ENCODE measurements at regions not wholly inside any gene's neighbourhood (a gene's known extent, or its start where the extent isn't known, plus 50 kb on each side); places are given as distances from the start of the nearest gene placed in this dataset.

DNA sequence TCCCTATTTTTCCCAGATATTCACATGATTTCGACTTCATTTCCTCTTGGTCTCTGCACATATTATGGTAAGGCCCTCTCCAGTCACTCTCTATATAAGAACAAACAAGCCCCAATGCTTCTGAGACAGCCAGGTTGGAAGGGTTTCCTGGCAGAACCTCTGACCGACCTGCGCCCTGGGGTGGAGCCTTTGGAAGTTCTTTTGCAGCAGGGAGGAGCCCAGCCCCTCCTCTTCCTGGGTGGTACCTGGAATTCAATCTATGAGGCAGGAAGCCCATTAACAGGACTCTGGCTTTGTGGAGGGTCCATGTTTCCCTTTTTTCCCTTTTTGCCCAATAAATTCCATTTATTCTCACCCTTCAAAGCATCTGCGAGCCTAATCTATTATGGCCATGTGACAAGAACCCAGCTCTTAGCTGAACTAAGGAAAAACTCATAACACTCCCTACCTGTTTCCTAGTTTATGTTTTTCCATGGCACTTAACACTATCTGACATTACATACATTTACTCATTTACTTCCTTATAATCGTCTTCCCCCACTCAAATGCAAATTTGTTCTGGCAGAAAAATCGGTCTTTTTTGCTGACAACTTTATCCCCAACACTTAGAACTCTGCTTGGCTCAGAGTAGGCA is 92.5 kb upstream of the FRMD4A start:
- H3K36me3 ChIP-seq (ENCODE audit: control insufficient read depth in 2 of 4, insufficient read depth in 4 of 4, low read length in 3 of 4) = no peaks in the 10 kb centered on the region
- H3K27me3 ChIP-seq (replicated peaks in 1 of 4; ENCODE audit: control insufficient read depth in 3 of 4, extremely low read depth in 1 of 4, insufficient read depth in 3 of 4, low read length in 3 of 4) = peaks cover 0 to 1% (median 0%) of the 10 kb centered on the region in 4 experiments; a peak in 1 of 7 replicates
- no peaks in the 10 kb centered on the region for H3K23me2 ChIP-seq (ENCODE audit: low read depth, low read length)
- H2BK120ac ChIP-seq (replicated peaks; ENCODE audit: low read depth, low read length) = peak overlapping the region; percentile 15
- WGBS, 2 experiments (ENCODE audit: extremely low coverage in 1 of 2, insufficient coverage in 1 of 2, insufficient read length in 1 of 2, insufficient replicate concordance in 2 of 2, low coverage in 1 of 2, low lambda C conversion rate in 2 of 2, missing lambda C conversion rate in 1 of 2) = 88 to 100% methylated on average over 1 to 6 of the region's 6 CpGs
- H2AK5ac ChIP-seq (ENCODE audit: low read depth, low read length) = no peak overlapping the region
- H2BK20ac ChIP-seq (ENCODE audit: low read length) = peak overlapping the region; percentile 15; the same call in 1 of the 2 replicates
- no peak overlapping the region for H3K14ac ChIP-seq (ENCODE audit: insufficient read length)
- H4K5ac ChIP-seq (ENCODE audit: insufficient read length, low read depth, low read length) = no peak overlapping the region
- no peak overlapping the region for H3K9ac ChIP-seq (replicated peaks in 1 of 4; ENCODE audit: extremely low read depth in 1 of 4, low read depth in 3 of 4, low read length in 3 of 4)
- H3K79me2 ChIP-seq (ENCODE audit: control insufficient read depth in 1 of 2, insufficient read depth in 2 of 2, low read length in 2 of 2) = no peaks in the 10 kb centered on the region
- H2BK15ac ChIP-seq (ENCODE audit: low read length) = no peak overlapping the region
- POLR2A ChIA-PET (ENCODE audit: partially characterized antibody) = no interaction called here
- no peak overlapping the region for H3K18ac ChIP-seq (ENCODE audit: extremely low read depth, low read length)
- no peak for DNase-seq (ENCODE audit: low read depth in 1 of 2, low spot score in 2 of 2)
- peaks cover 0 to 10% (median 5%) of the 10 kb centered on the region in 4 experiments; a peak in 5 of 7 replicates for H3K4me1 ChIP-seq (replicated peaks in 1 of 4; ENCODE audit: control insufficient read depth in 3 of 4, insufficient read depth in 4 of 4, low read length in 3 of 4)
- no peak overlapping the region for H3K4me3 ChIP-seq (ENCODE audit: extremely low read depth in 1 of 4, insufficient read depth in 2 of 4, low read depth in 3 of 4, low read length in 4 of 4)
- H3K56ac ChIP-seq (replicated peaks; ENCODE audit: insufficient read length, low read depth, low read length) = no peak overlapping the region
- no peak overlapping the region for H4K8ac ChIP-seq (ENCODE audit: extremely low read depth, insufficient read depth, low read length)
- H4K91ac ChIP-seq (replicated peaks; ENCODE audit: insufficient read length, low read length) = no peak overlapping the region
- 0 out of 2 replicates have a peak overlapping the region, but pooled peaks have one; percentile 15 for H2AFZ ChIP-seq (ENCODE audit: low read length)
- no peak overlapping the region for H3K4me2 ChIP-seq (ENCODE audit: insufficient read depth in 1 of 2, low read depth in 2 of 2, low read length in 2 of 2)
- no peak for FAIRE-seq
- H3K79me1 ChIP-seq (ENCODE audit: low read depth, low read length) = no peaks in the 10 kb centered on the region
- H3K4ac ChIP-seq (replicated peaks; ENCODE audit: insufficient read length, low read depth, low read length) = no peak overlapping the region
- H3K23ac ChIP-seq (ENCODE audit: insufficient read length) = no peak overlapping the region
- H2BK5ac ChIP-seq (ENCODE audit: low read depth, low read length) = no peak overlapping the region
- CTCF ChIA-PET (ENCODE audit: partially characterized antibody) = no interaction called here
- no peaks in the 10 kb centered on the region for H4K20me1 ChIP-seq (replicated peaks in 1 of 2; ENCODE audit: control insufficient read depth in 1 of 2, insufficient read depth in 2 of 2, low read length in 2 of 2)
- no peaks in the 10 kb centered on the region for H3K9me3 ChIP-seq (ENCODE audit: insufficient read depth in 2 of 2, low read depth in 1 of 2, low read length in 1 of 2)
- TF ChIP-seq JUN (IDR thresholded peaks at IDR 0.05; ENCODE audit: low read depth, low read length) = no peak
- TF ChIP-seq SRF (IDR thresholded peaks at IDR 0.05; ENCODE audit: low read depth, low read length) = no peak
- TF ChIP-seq CTBP2 (IDR thresholded peaks at IDR 0.05; ENCODE audit: borderline replicate concordance, insufficient read depth, insufficient read length, low read length) = no peak
- TF ChIP-seq NRF1 (IDR thresholded peaks at IDR 0.05; ENCODE audit: low read depth, low read length) = no peak
- TF ChIP-seq HDAC6 (IDR thresholded peaks at IDR 0.05; ENCODE audit: low read depth, low read length) = no peak
- TF ChIP-seq, protein P1, sequence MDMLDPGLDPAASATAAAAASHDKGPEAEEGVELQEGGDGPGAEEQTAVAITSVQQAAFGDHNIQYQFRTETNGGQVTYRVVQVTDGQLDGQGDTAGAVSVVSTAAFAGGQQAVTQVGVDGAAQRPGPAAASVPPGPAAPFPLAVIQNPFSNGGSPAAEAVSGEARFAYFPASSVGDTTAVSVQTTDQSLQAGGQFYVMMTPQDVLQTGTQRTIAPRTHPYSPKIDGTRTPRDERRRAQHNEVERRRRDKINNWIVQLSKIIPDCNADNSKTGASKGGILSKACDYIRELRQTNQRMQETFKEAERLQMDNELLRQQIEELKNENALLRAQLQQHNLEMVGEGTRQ (IDR thresholded peaks at IDR 0.05; ENCODE audit: low read length) = no peak
- H3K27ac ChIP-seq (ENCODE audit: low read depth, low read length) = no peak overlapping the region
- no peak overlapping the region for H2BK12ac ChIP-seq (ENCODE audit: low read depth, low read length)

Measured in H1 (cell line).